Activated naive CD4-positive, alpha-beta T cell treated with anti-CD3 and anti-CD28 coated beads for 36 hours (primary cell): ENCODE measurements at regions not wholly inside any gene's neighbourhood (a gene's known extent, or its start where the extent isn't known, plus 50 kb on each side); places are given as distances from the start of the nearest gene placed in this dataset.

Experiments used
- CTCF ChIA-PET: fragments of 350-600 bp; sonication (Branson Sonifier 250); formaldehyde crosslinking; loops from one replicate; lab custom pipeline; 2021; ENCODE audit warnings: antibody characterized with exemption; lab: Charles Lee
- DNase-seq: peaks from one replicate; pipeline ENCODE4 v3.0.0-alpha.2; 2020
- H3K27ac Mint-ChIP-seq: one replicate; pipeline ENCODE4 v1.8.0; 2021; ENCODE audit warnings: mild to moderate bottlenecking, mixed read lengths
- H3K27me3 Mint-ChIP-seq: one replicate; pipeline ENCODE4 v1.8.0; 2021; ENCODE audit warnings: low read depth, mixed read lengths
- H3K36me3 Mint-ChIP-seq: one replicate; pipeline ENCODE4 v1.8.0; 2021; ENCODE audit warnings: low read depth, mixed read lengths
- H3K4me1 Mint-ChIP-seq: one replicate; pipeline ENCODE4 v1.8.0; 2021; ENCODE audit warnings: low read depth, mixed read lengths
- H3K4me3 Mint-ChIP-seq: one replicate; pipeline ENCODE4 v1.8.0; 2021; ENCODE audit warnings: mild to moderate bottlenecking, moderate library complexity, mixed read lengths
- H3K9me3 Mint-ChIP-seq: one replicate; pipeline ENCODE4 v1.8.0; 2021; ENCODE audit warnings: mixed read lengths
- intact Hi-C: fragments of 100-400 bp; cut with micrococcal nuclease; formaldehyde crosslinking; loops from one replicate; pipeline ENCODE4 v1.15.1; 2023

DNA sequence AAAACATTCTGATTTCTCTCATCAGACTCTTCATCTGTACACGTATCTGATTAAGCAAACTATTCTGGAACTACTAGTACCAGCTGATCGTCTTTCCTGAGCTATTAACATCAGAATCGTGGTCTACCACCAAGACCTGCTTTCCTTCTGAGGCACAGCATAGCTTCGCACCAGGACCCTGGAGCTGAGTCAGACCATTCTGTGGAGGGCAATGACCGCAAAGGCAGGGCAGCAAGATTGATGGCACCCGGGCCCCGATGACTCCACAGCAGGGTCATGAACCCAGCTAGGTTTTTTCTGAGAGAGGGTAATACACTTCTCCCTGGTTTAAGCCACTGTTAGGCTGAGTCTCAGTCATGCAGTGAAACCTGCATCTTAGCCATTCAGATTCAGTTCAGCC lies 158.7 kb upstream of the GPR12 start:
- intact Hi-C loops, result no loop called here
- CTCF ChIA-PET, result interaction anchor here (4.2 kb wide), 1 partner anchor 11 kb away, joined by 18 read pairs; no protein-coding TSS in a partner anchor
- Mint-ChIP-seq H3K36me3 (no peaks in the 10 kb centered on the region), H3K4me1 (peaks cover 6% of the 10 kb centered on the region), H3K9me3 (no peaks in the 10 kb centered on the region), H3K27me3 (peaks cover 3% of the 10 kb centered on the region), H3K27ac (no peak overlapping the region), H3K4me3 (no peak overlapping the region)
- no peak for DNase-seq

DNA sequence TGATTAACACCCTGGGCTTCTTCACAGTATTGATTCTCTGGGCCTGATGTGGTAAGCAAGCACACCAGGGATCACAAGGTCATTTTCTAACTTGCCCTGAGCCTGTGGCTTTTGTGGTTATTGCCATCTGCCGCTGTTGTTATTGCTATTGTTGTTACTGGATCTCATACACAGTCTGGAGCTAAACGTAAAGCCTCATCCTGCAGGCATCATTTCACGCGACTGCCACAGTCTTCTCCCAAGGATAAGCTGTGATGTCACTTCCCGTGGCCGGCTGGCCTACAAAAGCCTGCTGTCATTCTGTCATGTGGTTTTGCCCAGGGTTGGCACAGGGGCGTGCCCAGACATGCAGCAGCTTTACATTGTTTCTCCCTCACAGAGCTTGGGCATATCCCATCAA lies 154.0 kb upstream of the GPR12 start:
- peak; percentile 40 for DNase-seq
- intact Hi-C loops, result no loop called here
- H3K4me1 Mint-ChIP-seq, result peaks cover 6% of the 10 kb centered on the region
- no peak overlapping the region for H3K4me3 Mint-ChIP-seq
- CTCF ChIA-PET, result interaction anchor here (0.7 to 1.9 kb wide), 3 partner anchors 16 to 865 kb away, joined by 4 to 16 read pairs (median 9); no protein-coding TSS in a partner anchor
- H3K27me3 Mint-ChIP-seq, result no peaks in the 10 kb centered on the region
- no peaks in the 10 kb centered on the region for H3K36me3 Mint-ChIP-seq
- H3K27ac Mint-ChIP-seq, result peak overlapping the region; percentile 4
- H3K9me3 Mint-ChIP-seq, result no peaks in the 10 kb centered on the region

- DNase-seq, result no peak
- Mint-ChIP-seq H3K27me3 (no peaks in the 10 kb centered on the region), H3K4me1 (peaks cover 6% of the 10 kb centered on the region), H3K36me3 (no peaks in the 10 kb centered on the region), H3K4me3 (no peak overlapping the region), H3K27ac (no peak overlapping the region), H3K9me3 (no peaks in the 10 kb centered on the region)
- CTCF ChIA-PET, result interaction anchor here (0.7 to 1.4 kb wide), 2 partner anchors 447 to 866 kb away, joined by 4 to 9 read pairs; no protein-coding TSS in a partner anchor
- intact Hi-C loops, result no loop called here
Measured at GRCh38 chr13:26914148-26914547, 153.6 kb upstream of the GPR12 start.

GRCh38 chr13:26910754-26911465 lies 150.3 kb upstream of the GPR12 start:
- Mint-ChIP-seq H3K27ac (no peak overlapping the region), H3K27me3 (no peaks in the 10 kb centered on the region), H3K9me3 (no peaks in the 10 kb centered on the region), H3K4me3 (no peak overlapping the region), H3K4me1 (peaks cover 6% of the 10 kb centered on the region), H3K36me3 (no peaks in the 10 kb centered on the region)
- CTCF ChIA-PET, result interaction anchor here (1.5 kb wide), 1 partner anchor 19 kb away, joined by 4 read pairs; no protein-coding TSS in a partner anchor
- DNase-seq, result no peak
- intact Hi-C loops, result no loop called here

DNA sequence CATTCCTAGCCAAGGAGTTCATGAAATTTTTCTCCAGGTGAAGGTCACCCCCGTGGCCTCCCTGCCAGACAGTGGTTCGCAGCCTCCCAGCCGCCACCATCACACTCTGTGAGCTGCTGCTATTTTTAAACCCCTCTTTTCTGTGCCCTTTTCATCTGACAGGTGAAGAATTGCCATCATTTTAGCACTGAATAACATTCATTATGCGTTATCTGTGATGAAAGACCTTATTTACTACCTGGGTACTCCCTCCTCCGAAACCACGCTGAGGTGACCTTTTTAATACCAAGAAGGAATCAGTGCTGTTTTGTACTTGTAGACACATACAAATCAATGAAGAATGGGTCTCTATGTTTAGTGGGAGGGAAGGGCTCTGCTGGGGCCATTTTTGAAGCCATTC lies 148.9 kb upstream of the GPR12 start:
- no peak overlapping the region for H3K4me3 Mint-ChIP-seq
- no peak overlapping the region for H3K27ac Mint-ChIP-seq
- CTCF ChIA-PET, result interaction anchor here (0.6 to 1.5 kb wide), 2 partner anchors 21 to 37 kb away, joined by 3 to 4 read pairs; no protein-coding TSS in a partner anchor
- DNase-seq, result no peak
- peaks cover under 1% of the 10 kb centered on the region for H3K4me1 Mint-ChIP-seq
- H3K9me3 Mint-ChIP-seq, result no peaks in the 10 kb centered on the region
- intact Hi-C loops, result no loop called here
- H3K27me3 Mint-ChIP-seq, result no peaks in the 10 kb centered on the region
- no peaks in the 10 kb centered on the region for H3K36me3 Mint-ChIP-seq

GRCh38 chr13:26908126-26908525 lies 147.5 kb upstream of the GPR12 start:
- DNase-seq, result no peak
- intact Hi-C loops, result no loop called here
- H3K4me1 Mint-ChIP-seq, result no peaks in the 10 kb centered on the region
- no peak overlapping the region for H3K27ac Mint-ChIP-seq
- CTCF ChIA-PET, result no interaction called here
- peaks cover 3% of the 10 kb centered on the region for H3K9me3 Mint-ChIP-seq
- H3K36me3 Mint-ChIP-seq, result no peaks in the 10 kb centered on the region
- H3K27me3 Mint-ChIP-seq, result no peaks in the 10 kb centered on the region
- no peak overlapping the region for H3K4me3 Mint-ChIP-seq

GRCh38 chr13:26899202-26899601 lies 138.6 kb upstream of the GPR12 start:
- H3K4me3 Mint-ChIP-seq, result no peak overlapping the region
- H3K9me3 Mint-ChIP-seq, result peaks cover 3% of the 10 kb centered on the region
- no peaks in the 10 kb centered on the region for H3K36me3 Mint-ChIP-seq
- no peak overlapping the region for H3K27ac Mint-ChIP-seq
- no peaks in the 10 kb centered on the region for H3K4me1 Mint-ChIP-seq
- intact Hi-C loops, result no loop called here
- CTCF ChIA-PET, result interaction anchor here (1.0 to 2.9 kb wide), 2 partner anchors 30 to 33 kb away, joined by 3 to 8 read pairs; no protein-coding TSS in a partner anchor
- H3K27me3 Mint-ChIP-seq, result peaks cover 7% of the 10 kb centered on the region
- no peak for DNase-seq

- H3K9me3 Mint-ChIP-seq, result no peaks in the 10 kb centered on the region
Measured at GRCh38 chr13:26897706-26898550, 137.3 kb upstream of the GPR12 start.

GRCh38 chr13:26896986-26897668 lies 136.5 kb upstream of the GPR12 start:
- Mint-ChIP-seq H3K36me3 (no peaks in the 10 kb centered on the region), H3K27ac (no peak overlapping the region), H3K4me1 (no peaks in the 10 kb centered on the region), H3K9me3 (no peaks in the 10 kb centered on the region), H3K4me3 (no peak overlapping the region), H3K27me3 (peaks cover 7% of the 10 kb centered on the region)
- no peak for DNase-seq
- CTCF ChIA-PET, result interaction anchor here (0.8 to 0.9 kb wide), 2 partner anchors 191 to 934 kb away, joined by 3 to 4 read pairs; no protein-coding TSS in a partner anchor
- intact Hi-C loops, result no loop called here

More at GRCh38 chr13:26897706-26898550, 137.3 kb upstream of the GPR12 start:
- intact Hi-C loops, result no loop called here
- Mint-ChIP-seq H3K27ac (no peak overlapping the region), H3K36me3 (no peaks in the 10 kb centered on the region), H3K4me3 (no peak overlapping the region), H3K27me3 (peaks cover 7% of the 10 kb centered on the region), H3K4me1 (no peaks in the 10 kb centered on the region)
- CTCF ChIA-PET, result interaction anchor here (0.8 to 0.9 kb wide), 2 partner anchors 192 to 933 kb away, joined by 3 to 4 read pairs; no protein-coding TSS in a partner anchor
- no peak for DNase-seq

GRCh38 chr13:26895808-26896466 lies 135.4 kb upstream of the GPR12 start:
- intact Hi-C loops, result no loop called here
- Mint-ChIP-seq H3K27me3 (peaks cover 7% of the 10 kb centered on the region), H3K9me3 (no peaks in the 10 kb centered on the region), H3K4me3 (no peak overlapping the region), H3K4me1 (no peaks in the 10 kb centered on the region), H3K27ac (no peak overlapping the region), H3K36me3 (no peaks in the 10 kb centered on the region)
- no peak for DNase-seq
- CTCF ChIA-PET, result no interaction called here

DNA sequence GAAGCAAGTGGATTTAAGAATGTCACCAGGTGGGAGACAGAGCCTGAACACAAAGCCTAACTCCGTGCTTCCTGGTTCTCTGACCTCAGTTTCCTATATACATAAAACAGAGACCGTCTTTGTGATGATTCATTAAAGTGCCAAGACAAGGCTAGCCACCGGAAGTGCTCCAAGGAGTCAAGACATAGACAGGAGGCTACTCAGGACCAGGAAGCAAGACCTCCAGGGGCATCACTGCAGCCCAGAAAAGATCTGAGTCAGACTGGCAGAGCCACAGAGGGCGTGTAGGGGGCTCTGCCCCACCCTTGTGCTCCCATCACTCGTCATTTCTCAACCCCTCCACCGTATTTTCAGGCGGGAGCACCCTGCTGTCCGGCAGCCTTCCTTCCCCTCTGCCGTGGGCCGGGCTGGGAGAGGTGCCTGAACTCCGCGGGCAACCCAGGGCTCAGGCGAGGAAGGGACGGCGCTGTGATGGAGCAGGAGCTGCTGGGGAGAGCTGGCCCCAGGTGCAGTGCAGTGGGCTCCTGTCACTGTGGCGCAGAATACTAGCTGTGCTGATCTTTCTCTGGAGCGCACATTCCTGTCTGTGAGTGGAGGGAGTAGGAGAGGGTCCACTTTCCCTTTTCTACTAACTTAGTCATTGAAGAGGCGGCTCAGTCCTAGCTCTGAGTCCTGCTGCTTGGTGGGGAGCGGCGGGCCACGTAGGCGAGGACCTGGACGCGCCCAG lies 134.7 kb upstream of the GPR12 start:
- intact Hi-C loops, result no loop called here
- no peaks in the 10 kb centered on the region for H3K9me3 Mint-ChIP-seq

More for the DNA sequence above, 134.7 kb upstream of the GPR12 start:
- Mint-ChIP-seq H3K4me1 (no peaks in the 10 kb centered on the region), H3K36me3 (no peaks in the 10 kb centered on the region), H3K27ac (no peak overlapping the region), H3K4me3 (no peak overlapping the region), H3K27me3 (peaks cover 7% of the 10 kb centered on the region)
- no peak for DNase-seq
- CTCF ChIA-PET, result no interaction called here
